Eye (tissue), 1 donor: ENCODE measurements at regions not wholly inside any gene's neighbourhood (a gene's known extent, or its start where the extent isn't known, plus 50 kb on each side); places are given as distances from the start of the nearest gene placed in this dataset.

Experiments used
- DNase-seq: peaks from one replicate; pipeline ENCODE4 v3.0.0-alpha.2; 2015

- DNase-seq, result no peak
Observed at GRCh38 chr5:124297826-124298225, 448.6 kb downstream of the ZNF608 start.

- DNase-seq, result no peak
Observed at GRCh38 chr5:124292322-124292855, 454.1 kb downstream of the ZNF608 start.

- DNase-seq, result peak; percentile 35
Observed at GRCh38 chr5:124289641-124290311, 456.7 kb downstream of the ZNF608 start.

GRCh38 chr5:124289130-124289529, 457.3 kb downstream of the ZNF608 start:
- DNase-seq, result no peak

GRCh38 chr5:124287813-124288212, 458.6 kb downstream of the ZNF608 start:
- DNase-seq, result no peak

- DNase-seq, result no peak
Observed at GRCh38 chr5:124285733-124286132, 460.7 kb downstream of the ZNF608 start.

GRCh38 chr5:124285071-124285470, 461.4 kb downstream of the ZNF608 start:
- no peak for DNase-seq

- DNase-seq, result no peak
Observed at GRCh38 chr5:124283031-124283430, 463.4 kb downstream of the ZNF608 start.

GRCh38 chr5:124280079-124280478, 466.4 kb downstream of the ZNF608 start:
- no peak for DNase-seq

- no peak for DNase-seq
Observed at GRCh38 chr5:124279146-124279876, 467.1 kb downstream of the ZNF608 start.

- no peak for DNase-seq
Observed at GRCh38 chr5:124278636-124279035, 467.8 kb downstream of the ZNF608 start.

GRCh38 chr5:124277767-124278545, 468.5 kb downstream of the ZNF608 start:
- DNase-seq, result no peak

GRCh38 chr5:124276166-124276565, 470.3 kb downstream of the ZNF608 start:
- no peak for DNase-seq

GRCh38 chr5:124274949-124275348, 471.5 kb downstream of the ZNF608 start:
- no peak for DNase-seq

GRCh38 chr5:124264499-124264898, 481.9 kb downstream of the ZNF608 start:
- no peak for DNase-seq

GRCh38 chr5:124263680-124264491, 482.6 kb downstream of the ZNF608 start:
- DNase-seq, result peak; percentile 92

- DNase-seq, result peak; percentile 47
Observed at GRCh38 chr5:124262991-124263571, 483.4 kb downstream of the ZNF608 start.

GRCh38 chr5:124262470-124262869, 484.0 kb downstream of the ZNF608 start:
- DNase-seq, result peak; percentile 73

GRCh38 chr5:124261848-124262247, 484.6 kb downstream of the ZNF608 start:
- no peak for DNase-seq

- DNase-seq, result peak; percentile 53
Observed at GRCh38 chr5:124260921-124261515, 485.4 kb downstream of the ZNF608 start.

- DNase-seq, result no peak
Observed at GRCh38 chr5:124259017-124259416, 487.4 kb downstream of the ZNF608 start.

- no peak for DNase-seq
Observed at GRCh38 chr5:124257048-124257447, 489.4 kb downstream of the ZNF608 start.
